GM12872 (cell line): ENCODE measurements at regions not wholly inside any gene's neighbourhood (a gene's known extent, or its start where the extent isn't known, plus 50 kb on each side); places are given as distances from the start of the nearest gene placed in this dataset.

Experiments used
- TF ChIP-seq, protein P1 (sequence below): IDR thresholded peaks from 3 replicates; pipeline ENCODE4 v1.5.1; 2011; ENCODE audit warnings: low read depth, mild to moderate bottlenecking, low read length, moderate library complexity; ENCODE audit not compliant: insufficient read depth

GRCh38 chr7:130958846-130959245 lies 224.8 kb upstream of the KLF14 start:
- TF ChIP-seq, protein P1, sequence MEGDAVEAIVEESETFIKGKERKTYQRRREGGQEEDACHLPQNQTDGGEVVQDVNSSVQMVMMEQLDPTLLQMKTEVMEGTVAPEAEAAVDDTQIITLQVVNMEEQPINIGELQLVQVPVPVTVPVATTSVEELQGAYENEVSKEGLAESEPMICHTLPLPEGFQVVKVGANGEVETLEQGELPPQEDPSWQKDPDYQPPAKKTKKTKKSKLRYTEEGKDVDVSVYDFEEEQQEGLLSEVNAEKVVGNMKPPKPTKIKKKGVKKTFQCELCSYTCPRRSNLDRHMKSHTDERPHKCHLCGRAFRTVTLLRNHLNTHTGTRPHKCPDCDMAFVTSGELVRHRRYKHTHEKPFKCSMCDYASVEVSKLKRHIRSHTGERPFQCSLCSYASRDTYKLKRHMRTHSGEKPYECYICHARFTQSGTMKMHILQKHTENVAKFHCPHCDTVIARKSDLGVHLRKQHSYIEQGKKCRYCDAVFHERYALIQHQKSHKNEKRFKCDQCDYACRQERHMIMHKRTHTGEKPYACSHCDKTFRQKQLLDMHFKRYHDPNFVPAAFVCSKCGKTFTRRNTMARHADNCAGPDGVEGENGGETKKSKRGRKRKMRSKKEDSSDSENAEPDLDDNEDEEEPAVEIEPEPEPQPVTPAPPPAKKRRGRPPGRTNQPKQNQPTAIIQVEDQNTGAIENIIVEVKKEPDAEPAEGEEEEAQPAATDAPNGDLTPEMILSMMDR, result no peak

DNA sequence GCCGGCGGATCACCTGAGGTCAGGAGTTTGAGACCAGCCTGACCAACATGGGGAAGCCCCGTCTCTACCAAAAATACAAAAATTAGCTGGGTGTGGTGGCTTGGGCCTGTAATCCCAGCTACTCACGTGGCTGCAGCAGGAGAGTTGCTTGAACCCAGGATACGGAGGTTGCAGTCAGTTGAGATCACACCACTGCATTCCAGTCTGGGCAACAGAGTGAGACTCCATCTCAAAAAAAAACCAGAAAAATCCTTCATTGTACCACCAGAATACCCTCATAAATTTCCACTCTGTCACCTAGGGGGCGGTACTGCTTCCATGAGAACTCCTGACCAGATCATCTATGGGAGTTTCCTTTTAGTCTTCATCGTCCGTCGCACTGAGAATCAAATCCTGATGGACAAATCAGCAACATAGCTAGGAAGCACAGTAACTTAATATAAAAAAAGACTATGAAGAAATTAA lies 225.8 kb upstream of the KLF14 start:
- TF ChIP-seq, protein P1, result peak; percentile 76

DNA sequence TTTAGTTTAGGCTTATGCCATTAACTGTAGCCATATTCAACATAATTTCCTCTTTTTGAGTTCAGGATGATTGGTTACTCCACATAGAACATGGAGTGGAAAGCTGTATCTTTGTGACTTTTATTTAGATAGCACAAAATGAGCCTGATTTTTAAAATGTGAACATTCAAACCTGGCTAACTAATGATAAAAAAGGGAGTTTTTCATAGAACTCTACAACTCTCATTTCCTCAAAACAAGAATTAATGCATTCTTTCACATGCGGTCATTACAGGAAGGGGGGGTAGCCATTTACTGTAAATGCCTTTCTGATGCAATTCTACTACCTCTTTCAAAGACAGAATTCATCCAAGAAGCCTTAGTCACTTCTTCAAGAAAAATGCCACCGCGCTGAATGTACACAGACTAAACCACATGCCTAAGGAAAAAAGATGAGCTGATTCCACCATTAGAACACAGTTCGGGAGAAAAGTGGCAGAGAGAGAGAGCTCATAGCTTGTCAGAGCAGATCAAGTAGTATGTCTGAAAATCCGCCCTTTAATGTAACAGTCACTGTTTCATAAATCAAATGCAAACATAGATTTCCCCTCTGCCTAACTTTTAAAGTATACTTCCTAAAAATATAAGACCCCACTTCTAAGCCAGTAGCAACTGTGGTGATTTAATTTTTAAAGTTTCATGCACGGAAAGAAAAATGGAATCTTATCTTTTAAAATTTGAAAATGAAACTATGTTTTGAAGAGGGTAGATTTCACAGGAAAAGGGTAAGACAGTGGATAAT lies 226.4 kb upstream of the KLF14 start:
- TF ChIP-seq, protein P1, result no peak

DNA sequence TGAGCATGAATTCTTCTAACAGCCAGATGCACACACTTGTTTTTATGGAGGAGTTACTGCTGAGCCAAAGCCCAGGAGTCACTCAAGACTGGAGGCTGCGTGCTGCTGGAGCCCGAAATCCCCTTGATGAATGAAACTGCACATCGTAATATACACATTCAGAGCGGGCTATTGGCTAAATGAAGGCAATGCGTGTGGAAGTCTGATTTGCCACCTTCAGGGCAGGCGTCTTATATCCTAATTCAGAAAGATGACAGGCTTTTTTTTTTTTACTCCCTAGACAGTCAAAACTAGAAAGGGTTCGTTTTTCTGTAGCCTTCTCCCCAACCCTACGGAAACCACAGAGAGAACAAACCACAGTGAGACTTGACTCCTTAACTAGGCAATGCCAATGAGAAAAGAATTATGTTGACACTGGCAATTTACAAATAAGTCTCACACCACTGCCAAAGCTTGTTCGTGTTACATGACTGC lies 227.2 kb upstream of the KLF14 start:
- TF ChIP-seq, protein P1, result no peak

GRCh38 chr7:130962109-130962508 lies 228.1 kb upstream of the KLF14 start:
- TF ChIP-seq, protein P1, result no peak

DNA sequence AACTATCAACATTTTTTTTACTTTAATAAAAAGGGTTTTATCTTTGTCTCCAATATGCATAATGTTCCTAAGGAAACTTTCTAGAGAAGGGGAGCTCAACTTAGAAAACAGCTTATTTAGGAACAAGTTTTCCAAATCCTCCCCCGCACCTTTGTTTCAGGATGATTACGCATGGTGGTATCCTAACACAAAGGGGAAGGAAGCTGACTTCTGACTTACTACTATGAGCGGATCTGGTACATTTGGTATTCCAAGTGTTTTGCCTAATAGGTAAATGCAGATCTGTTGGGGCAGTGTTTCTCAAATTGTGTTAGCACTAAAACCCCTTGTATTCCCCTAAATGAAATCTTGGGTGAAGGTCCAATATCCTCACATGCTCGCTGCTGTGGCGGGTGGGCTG lies 229.3 kb upstream of the KLF14 start:
- TF ChIP-seq, protein P1, result no peak

GRCh38 chr7:130965515-130965914 lies 231.5 kb upstream of the KLF14 start:
- TF ChIP-seq, protein P1, result no peak
